Fibroblast of the conjunctiva (primary cell): ENCODE measurements at regions not wholly inside any gene's neighbourhood (a gene's known extent, or its start where the extent isn't known, plus 50 kb on each side); places are given as distances from the start of the nearest gene placed in this dataset.
"Not testable (repeated sequence)": the region's sequence is repeated elsewhere in the genome, so short reads cannot be mapped to it uniquely, and the experiment has no call there.

Experiments used
- DNase-seq: peaks from one replicate; pipeline ENCODE4 v3.0.0-alpha.2; 2010; ENCODE audit warnings: low read depth

DNA sequence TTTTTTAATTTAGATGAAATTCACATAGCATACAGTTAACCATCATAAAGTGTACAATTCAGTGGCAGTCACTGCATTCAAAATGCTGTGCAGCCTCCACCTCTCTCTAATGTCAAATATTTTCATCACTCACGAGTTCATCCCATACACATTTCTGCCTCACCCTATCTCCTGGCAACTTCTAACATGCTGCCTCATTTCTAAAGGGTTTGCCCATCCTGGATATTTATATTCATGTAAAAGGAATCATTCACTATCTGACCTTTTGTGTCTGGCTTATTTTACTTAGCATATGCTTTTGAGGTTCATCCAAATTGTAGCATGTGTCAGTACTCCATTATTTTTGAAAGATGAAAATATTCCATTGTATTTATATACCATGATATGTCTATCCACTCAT is 286.9 kb upstream of the VSTM2A start:
- DNase-seq = no peak

DNA sequence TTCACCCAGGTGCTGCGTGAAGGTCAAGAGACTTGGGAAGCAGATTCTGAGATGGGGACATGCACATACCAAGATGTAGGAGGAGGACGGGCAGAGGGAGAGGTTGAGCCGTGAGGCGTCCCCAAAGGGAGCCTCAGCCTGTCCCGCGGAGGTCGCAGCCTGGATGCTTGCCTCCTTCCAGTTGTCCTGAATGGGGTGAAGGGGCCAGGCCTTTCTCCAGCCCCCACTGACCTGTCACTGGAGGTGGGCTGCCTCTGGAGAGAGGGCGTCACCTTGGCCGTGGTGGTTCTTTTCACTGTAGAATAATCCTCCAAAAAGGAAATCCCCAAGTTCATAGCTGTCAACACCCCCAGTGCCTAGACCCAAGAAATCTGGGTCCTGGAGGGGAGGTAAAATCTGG is 283.0 kb upstream of the VSTM2A start:
- no peak for DNase-seq

DNA sequence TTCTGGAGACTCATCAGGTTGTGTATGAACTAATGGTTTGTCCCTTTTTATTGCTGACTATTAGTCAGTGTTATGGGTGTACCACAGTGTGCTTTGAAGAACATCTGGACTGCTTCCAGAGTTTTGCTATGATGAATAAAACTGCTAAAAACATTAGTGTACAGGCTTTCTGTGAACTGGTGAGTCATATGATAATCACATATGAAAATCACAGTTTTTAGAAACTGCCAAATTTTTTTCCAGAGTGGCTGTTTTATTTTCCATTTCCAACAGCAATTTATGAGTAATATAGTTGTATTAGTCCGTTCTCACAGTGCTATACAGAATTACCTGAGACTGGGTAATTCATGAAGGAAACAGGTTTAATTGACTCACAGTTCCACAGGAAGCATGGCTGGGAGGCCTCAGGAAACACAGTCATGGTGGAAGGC is 281.2 kb upstream of the VSTM2A start:
- DNase-seq = peak; percentile 1

DNA sequence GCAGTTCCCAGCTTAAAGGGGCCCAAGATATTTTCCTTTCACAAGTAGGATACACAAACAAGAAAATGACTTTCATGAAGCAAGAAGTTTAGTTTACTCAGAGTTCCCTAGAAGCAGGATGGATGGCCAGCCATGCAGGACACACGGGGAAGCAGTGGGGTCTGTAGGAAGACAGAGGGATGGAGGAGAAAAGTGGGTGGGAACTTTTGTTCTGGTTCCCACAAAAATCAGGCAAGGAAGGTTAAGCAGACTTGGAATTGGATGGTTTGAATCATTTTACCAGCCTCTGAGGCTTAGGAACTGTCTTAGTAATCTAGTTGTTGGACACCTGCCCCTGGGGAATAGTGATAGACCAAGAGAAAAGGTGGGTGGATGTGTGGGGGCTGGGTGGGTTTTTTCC is 263.3 kb upstream of the VSTM2A start:
- DNase-seq = no peak

DNA sequence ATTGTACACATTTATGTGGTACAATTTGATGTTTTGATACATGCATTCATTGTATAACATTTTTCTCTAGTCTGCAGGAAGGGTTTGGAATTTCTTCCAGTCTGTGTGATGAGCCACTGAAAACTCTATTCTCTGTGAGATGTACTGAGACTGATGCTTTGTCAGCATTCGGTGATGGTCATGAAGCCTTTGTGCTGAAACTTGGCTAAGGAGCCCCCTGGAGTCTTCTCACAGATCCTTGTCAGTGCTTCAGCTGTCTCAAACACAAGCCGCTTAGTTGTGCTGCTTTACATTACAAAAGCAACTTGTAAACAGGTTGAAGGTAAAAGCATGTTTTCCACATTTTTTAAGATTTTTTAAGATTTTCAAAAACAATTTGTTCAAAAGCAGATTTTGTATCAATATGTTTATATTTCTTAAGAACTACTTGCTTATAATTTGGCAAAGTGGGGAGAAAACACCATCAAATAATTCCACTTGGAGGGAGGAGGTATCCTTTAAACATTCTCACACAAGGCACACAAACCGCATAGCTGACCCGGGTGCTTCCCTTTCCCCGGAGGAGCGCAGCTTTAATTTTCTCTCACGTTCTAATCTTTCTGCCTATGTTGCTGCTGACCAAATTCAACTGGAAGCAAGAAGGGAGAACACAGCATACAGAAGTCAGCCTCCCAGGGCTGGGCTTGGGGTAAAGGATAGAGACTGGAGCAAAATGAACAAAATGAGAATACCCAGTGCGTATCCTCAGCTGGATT is 249.8 kb upstream of the VSTM2A start:
- no peak for DNase-seq

DNA sequence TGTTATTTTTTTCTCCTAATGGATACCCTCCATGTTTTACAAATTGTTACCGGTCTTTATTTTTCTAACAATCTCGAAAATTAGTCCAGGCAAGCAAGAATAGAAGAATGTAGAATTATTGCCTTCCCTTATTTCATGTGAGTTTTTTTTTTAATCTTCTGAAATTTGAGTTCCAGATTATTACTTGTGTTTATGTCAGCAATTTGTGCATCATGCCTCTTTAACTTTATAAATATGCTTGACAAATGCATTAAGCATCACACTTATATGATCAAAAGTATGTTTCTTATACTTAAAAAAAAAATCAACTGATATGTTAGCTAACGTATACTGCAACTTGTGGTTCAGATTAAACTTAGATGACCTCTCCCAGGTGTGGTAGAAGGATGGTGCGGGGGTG is 242.7 kb upstream of the VSTM2A start:
- no peak for DNase-seq

DNA sequence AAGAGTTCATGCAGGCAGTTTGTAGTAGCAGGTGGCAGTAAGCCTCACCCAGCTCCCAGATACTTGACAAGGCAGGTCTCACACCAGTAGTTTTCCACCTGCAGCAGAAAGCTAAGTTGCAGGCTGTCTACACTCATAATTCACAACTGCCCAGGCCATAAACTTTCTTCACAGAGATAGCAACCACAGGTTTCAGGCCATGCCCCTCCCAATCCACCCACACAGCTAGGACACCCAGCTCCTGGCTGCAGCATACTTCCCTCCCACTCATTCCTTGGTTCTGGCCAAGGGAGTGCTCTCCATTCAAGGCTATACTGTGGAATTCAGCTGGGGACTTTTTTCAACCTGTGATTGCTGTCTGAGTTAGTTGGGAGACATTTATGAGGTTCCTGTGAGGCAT is 226.2 kb upstream of the VSTM2A start:
- not testable (repeated sequence) for DNase-seq

DNA sequence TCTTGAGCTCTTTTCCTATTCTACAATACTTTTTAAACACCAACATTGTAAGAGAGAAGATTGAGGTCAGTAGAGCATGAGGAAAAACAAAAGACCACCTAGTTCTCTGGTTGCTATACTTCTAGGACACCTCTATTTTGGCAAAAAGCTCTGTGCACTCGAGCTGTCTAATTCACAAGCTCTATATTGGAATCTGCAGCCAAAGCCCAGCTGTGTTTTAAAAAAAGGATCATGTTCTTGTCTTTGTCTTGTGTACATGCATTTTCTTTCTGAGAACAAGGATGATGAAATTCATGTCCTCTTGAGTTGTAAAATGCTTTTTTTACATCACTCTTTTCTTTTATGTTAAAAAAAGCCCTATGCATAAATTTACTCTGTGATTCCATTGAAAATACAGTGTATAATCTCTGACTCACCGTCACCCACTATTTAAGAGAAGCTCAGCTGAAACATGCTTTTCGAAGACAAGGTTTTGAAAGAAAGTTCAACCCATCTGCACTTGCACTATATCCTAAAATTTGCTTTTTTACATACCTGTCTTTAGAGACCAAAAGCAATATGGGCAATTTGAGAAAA is 215.5 kb upstream of the VSTM2A start:
- DNase-seq = no peak

DNA sequence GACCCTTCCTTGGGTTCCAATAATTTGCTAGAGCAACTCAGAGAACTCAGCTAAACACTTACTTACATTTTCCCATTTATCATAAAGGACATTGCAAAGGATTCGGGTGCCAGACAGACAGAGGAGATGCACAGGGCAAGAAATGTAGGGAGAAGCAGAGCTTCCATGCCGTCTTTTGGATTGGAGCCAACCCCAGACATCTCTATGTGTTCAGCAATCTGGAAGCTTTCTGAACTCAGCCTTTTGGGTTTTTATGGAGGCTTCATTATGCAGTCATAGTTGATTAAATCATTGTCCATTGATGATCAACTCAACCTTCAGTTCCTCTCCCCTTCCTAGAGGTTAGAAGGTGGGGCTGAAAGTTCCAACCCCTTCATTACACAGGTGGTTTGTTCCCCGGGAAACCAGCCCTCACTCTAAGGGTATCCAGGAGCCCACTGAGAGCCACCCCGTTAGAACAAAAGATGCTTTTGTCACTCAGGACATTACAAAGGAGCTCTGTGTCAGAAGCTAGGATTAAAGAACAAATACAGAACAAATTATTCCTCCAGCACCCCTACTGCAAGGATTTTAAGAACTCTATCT is 211.9 kb upstream of the VSTM2A start:
- DNase-seq = no peak

DNA sequence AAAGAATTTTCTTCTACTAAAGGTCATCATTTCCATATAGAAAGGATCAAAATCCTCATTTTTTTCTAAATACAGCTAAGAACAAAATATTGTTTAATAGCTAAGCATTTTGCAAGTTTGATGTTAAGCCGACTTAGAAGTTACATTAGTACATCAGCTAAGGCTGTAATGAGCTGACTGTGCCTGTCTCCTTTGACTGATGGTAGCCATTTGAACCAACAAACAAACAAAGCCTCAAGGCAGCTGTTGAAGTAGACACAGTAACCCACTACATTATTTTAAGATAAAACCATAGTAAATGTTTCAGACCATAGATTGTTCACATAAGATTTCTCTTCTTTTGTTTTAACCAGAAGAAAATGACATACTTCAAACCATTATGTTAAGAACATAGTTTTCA is 210.9 kb upstream of the VSTM2A start:
- no peak for DNase-seq

DNA sequence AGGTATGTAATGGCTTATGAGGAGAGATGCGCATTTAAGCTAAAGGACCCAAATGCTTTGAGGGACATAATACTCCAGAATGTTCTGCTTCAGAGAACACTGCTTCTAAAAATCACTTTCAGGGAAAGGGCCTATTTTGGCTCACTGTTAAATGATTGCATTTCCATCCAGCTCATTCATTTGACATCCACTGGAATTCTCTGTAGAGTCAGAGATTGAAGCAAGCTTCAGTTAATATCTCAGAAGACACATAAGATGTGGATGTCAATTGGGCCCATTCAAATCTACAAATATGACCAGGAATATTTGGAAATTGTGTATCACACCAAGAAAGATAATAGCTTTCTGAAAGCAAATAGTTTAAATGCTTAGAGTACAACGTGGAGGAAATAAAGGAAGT is 209.9 kb upstream of the VSTM2A start:
- DNase-seq = no peak

DNA sequence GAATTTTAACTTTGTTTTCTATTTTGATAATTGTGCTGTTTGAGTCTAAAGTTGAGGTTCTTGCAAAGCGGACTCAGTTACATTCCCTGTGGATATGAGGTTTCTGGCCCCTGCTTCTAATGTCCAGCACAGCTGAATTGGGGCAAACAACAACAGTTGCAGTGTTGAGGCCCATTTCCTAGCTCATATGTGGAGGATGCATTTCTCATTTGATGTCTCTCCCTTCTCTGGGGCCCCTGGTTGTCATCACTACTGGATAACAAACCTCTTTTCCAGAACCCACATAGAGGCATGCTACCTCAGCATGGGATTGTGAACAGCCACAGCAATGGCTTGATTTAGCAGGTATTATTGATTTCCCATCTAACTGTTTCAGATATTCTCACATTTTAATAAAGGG is 208.2 kb upstream of the VSTM2A start:
- DNase-seq = no peak

DNA sequence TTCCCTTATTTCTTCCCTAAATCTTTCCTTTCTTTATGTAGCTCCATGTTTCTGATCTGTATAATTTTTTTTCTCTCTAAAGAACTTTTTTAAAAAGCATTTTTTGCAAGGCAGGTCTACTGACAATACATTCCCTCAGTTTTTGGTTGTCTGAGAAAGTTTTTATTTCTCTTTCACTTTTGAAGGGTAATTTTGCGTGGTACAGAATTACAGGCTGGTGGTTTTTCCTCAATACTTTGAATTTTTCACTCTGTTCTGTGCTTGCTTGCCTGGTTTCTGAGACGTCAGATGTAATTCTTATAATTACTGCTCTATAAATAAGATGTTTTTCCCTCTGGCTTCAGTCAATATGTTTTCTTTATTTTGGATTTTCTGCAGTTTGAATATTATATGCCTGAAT is 205.4 kb upstream of the VSTM2A start:
- DNase-seq = no peak

DNA sequence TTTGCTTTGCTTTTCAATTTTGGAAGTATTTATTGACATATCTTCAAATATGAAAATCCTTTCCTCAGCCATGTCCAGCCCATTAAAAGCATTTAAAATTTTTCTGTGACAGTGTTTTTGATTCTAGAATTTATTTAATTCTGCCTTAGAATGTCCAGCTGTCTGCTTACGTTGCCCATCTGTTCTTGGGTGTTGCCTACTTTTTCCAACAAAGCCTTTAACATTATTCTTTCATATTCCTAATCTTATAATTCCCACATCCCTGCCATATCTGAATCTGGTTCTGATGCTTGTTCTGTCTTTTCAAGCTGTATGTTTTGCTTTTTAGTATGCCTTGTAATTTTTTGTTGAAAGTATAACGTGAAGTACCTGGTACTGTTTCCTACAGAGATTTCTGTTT is 204.7 kb upstream of the VSTM2A start:
- DNase-seq = no peak

DNA sequence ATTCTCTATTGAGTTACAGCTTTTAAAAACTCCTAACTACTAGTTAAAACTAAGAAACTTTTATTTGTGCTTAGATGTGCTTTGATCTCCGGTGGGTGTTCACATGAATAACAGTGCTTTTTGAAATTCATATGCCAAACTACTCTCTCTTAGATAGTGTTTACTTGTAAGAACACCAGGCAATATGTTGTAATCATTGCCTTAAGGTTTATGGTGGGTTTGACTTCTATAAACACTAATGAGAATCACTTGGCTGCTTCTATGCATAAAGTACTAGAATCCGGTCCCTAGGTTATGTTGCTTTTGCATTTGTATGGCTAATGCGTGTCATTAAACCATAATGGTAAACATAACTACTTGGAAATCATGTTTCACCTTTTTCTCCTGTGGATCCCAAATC is 203.9 kb upstream of the VSTM2A start:
- no peak for DNase-seq

DNA sequence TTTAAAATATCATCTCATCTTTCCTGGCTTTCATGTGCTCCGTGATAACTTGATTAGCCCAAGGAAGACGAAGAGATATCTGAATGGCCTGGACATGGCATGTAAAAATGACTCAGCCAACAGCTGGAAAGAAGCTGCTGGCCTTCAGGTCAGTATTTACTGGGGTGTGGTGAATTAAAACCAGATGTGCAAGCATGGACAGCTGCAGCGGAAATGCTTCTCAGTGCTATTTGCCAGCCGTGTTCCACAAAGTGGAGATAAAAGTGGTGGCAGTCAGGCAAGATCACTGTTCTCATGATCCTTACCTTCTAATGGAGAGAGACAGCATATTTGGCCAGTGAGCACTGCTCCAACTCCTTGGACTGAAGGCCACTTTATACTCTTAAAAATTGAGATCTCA is 203.1 kb upstream of the VSTM2A start:
- peak; percentile 39 for DNase-seq

DNA sequence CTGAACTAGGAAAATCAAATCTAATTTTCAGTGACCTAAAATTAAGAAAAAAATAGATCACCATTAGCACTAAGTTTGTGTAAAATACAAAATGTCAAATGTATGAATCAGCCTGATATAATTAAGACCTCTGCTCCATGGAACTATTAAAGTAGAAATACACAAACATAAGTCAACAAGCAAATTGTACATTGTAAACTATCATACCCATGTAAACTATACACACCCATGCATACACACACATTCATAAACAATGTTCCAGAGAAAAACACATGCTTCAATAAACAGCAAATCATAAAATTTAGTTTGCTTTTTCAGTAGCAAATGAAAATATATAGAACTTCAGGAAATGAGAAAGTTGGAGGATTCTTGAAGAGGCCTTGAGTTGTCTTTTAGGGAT is 199.7 kb upstream of the VSTM2A start:
- no peak for DNase-seq

DNA sequence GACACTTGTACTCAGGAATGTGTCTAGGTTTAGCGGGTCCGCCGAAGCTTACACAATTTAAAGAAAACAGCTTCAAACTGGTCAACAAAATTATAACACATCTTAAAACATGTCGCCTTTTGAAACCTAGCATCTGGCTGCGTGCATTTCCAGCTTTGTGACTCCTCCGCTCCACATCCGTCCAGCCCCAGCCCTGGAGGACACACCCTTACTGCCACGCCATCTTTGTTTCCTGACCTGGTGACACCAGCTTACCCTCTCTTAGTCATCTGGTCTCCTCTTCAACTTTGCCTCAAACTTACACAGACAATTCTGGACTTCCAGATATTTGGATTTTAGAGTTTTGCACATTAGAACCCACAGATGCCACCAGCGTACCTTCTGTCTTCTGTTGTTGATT is 198.7 kb upstream of the VSTM2A start:
- DNase-seq = no peak

DNA sequence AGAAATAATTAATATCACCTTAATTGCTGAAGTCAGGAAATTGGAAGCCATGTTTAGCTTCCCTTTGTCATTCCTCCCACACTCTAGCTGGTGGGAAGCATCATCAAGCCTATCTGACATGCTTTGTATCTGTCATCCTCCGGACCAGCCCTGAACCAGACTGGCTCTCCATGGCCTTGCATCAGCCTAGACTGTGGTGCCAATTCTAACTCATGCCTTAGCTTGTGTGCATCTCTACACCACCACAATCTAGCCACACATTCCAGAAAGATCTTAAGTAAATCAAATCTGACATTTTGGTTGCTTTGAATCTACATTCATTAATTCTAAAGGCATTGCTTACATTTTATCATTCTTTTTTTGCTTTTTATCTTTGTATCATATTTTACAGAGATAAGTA is 196.4 kb upstream of the VSTM2A start:
- DNase-seq = no peak

DNA sequence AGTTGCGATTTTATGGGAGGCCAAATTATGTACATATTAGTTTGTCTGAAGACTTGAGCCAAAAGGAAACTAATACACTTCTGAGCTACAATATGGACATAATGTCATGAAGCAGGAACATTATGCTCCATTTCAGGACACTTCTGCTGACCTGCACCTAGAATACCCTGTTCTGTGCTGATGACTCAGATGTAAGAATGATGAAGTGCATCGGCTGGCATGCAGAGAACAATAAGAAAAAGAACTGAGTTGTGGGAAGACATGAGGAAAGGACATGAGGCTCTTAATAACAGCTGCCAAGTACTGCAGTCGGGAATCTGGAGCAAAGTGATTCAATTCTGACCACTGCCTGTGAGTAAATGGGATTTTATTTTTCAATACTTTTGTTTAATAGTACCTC is 192.9 kb upstream of the VSTM2A start:
- DNase-seq = peak; percentile 20

DNA sequence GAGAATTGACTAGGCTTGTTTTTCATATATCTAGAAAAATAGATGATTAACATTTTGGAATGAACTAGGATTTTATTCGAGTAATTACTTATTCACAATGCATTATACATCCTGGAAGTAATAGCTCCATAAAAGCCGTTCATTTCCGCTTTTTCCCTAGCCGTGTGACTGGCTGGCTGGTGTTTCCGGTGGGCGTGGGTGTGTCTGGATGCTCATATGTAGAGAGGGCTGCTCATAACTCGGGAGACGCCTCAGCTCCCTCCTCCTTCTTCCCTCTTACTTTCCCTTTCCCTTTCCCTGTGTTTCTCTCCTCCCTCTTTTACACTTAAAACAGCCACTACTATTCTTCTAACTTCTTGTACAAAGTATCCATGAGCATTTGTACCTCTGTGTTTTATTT is 187.7 kb upstream of the VSTM2A start:
- no peak for DNase-seq

DNA sequence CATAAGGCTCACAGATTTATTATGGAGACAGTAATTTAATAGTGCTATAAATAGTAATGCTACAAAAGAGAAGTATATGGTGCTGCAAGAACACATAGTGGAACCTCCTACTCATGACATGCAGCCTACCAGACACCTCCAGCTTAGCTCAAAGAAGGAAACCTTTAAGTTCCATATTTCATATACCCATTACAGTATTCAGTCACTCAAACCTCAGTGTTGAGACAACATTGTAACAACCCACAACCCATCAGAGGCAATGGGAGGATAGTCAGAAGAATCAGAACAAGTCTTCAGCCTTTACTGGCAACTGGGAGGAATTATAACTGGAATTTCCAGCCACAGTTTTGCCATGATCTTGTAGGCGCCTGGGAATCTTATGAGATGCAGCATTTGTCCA is 186.3 kb upstream of the VSTM2A start:
- no peak for DNase-seq

DNA sequence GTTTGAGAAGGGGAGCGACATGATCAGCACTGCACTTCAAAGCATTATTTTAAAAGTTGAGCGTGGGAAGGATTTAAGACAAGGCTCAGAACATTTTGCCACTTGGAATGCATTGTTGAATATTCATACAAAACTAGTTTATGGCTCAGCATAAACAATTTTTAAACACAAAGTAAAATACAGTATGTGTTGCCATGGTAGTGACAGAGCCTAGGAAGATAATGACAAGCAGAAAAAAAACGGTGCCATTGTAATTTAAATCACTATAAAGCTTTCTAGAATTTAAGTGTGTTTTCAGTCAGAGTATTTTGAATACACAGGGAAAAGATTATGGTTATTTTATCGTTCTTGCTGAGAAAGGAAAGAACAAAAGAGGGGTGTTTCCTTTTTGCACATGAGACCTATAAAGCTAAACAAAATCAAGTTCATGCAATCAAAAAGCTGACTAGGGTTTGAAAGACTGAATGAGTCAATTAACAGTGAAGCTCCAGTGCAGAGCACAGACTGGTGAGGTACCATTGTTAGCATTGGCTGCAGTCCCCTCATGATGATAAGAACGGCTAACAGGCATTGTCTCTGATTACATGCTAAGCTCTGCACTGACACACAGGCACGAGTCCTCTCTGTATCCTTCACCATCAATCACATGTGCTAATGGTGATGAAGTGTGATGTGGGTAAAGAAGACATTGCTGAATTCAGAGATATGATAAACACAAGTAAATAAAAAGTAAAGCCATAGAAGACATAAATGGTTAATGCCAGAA is 181.9 kb upstream of the VSTM2A start:
- no peak for DNase-seq
